Fibroblast of skin of back (primary cell): ENCODE measurements at regions not wholly inside any gene's neighbourhood (a gene's known extent, or its start where the extent isn't known, plus 50 kb on each side); places are given as distances from the start of the nearest gene placed in this dataset.

Source experiments
- DNase-seq: peaks from one replicate; pipeline ENCODE4 v3.0.0-alpha.2; 2013

DNA sequence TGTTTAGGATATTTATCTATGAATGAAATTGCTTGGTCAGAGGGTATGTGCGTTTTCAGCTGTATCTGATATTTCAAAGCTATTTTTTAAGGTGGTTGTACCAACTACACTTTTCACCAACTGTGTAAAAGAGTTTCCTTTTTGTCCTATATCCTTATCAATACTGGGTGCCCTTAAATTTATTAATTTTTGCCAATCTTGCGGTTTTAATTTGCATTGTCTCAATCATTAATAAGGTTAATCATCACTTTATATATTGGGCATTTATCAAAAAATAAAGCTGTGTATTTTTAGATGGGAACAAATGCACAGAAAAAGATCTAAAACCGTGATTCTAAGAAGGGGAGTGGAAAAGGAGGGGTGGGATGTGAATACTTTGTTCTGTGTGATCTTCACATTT is 66.7 kb upstream of the SALL4 start:
- no peak for DNase-seq

DNA sequence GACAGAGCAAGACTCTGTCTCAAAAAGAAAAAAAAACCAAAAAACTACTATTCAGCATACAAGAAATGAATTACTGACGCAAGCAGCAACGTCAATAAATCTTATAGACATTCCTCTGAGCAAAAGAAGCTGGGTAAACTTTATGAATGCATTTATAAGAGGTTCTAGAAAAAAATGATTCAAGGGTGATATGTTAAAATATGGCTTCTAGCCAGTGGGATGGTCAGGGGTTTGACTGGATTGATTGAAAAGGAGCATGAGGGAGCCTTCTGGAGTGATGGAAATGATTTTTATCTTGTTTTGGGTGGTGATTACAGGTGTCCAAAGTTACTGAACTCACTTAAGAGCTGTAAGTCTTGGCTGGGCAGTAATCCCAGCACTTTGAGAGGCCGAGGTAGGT is 64.9 kb upstream of the SALL4 start:
- DNase-seq, result no peak

DNA sequence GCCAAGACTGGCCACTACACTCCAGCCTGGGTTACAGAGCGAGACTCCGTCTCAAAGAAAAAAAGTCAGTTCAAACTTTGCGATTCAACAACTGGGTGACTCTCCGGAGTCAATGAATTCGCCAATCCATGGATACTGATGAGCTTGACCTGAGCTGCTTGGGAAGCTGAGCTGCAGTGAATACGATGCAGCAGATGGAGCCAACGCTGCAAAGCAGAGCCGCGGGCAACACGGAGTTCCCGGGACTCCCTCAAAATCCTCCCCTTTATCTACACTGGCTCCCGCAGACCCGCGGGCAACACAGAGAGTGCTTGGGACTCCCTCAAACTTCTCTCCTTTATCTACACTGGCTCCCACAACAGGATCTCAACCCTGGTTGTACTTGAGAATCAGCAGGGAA is 62.6 kb upstream of the SALL4 start:
- DNase-seq, result no peak

DNA sequence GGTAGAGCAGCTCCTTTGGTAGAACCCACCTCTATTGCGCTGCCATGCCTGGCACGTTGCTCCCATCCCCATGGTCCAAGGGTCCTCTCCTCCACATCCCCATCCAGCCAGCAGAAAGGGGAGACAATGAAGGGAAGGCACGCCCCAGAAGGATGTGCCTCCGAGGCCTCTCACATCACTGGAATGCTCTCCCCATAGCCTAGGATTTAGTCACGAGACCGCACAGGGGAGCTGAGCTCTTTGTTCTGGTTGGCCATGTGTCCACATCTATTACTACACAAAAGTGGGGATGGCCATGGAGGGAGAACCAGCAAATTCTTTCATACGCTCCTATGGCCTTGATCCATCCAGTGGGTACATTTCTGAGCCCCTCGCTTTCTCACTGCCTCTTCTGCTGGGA is 60.5 kb upstream of the SALL4 start:
- peak; percentile 92 for DNase-seq

DNA sequence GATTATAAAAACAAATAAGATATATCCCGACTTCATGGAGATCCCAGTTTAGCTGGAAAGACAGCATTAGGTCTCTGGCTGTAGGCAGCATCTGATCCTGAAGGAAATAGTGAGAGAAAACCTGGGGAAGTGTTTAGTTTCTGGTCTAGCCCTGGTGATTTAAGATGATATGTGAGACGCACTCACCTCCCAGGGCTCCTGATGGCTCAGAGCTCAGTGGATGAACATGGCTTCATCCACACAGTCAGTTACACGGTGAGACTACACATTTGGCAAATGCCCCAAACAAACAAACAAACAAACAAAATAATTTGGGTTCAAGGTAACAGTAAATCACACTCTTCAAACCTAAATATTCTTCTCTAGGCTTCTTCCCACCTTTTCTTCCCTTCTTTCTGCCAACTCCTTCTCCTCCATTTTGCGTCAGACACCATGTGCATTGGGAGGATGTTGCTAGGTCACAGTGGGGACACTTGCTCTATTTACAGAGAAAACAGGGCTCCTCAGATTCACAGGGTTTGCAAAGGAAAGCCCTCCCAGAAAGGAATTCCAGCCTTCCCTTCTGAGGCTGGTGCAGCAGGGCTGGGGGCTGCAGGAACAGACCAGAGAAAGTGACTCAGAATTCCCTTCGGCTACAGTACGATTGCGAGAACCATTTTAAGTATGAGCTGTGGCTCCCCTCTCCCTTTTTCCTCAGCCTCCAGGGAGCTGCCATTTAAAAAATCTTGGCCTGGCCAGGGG is 59.6 kb upstream of the SALL4 start:
- peak; percentile 94 for DNase-seq

DNA sequence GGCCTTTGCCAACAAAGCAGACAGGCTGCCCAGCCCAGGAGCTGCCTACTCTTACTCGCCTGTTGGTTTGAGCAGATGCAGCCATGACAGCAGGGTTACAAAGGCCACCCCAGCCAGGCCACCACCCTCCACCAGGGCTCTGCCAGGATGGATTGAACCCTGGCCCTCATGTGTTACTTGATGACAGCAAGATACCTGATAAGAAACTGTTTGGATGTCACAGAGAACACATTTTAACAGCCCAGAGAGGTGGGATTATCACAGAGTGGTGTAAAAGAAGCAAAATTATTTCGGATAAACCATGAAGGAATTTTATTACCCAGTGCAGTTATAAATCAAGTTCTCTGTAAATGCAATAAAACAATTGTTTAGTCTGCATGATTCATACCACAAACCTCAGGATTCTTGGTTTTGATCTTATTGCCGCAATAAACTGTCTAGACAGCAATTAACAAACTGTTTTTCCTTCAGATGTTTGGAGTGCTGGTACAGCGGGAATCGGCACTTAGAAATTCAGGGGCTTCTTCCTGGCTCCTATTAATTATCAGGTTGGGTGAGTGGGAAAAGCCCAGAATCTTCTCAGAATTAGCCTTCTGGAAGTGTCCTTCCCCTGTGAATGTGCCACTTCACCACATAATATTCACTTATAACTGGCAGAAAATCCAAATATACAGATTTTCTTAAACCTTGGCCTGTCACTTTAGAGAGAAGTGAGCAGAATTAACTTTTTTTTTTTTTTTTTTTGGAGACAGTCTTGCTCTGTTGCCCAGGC is 58.0 kb upstream of the SALL4 start:
- peak; percentile 81 for DNase-seq

DNA sequence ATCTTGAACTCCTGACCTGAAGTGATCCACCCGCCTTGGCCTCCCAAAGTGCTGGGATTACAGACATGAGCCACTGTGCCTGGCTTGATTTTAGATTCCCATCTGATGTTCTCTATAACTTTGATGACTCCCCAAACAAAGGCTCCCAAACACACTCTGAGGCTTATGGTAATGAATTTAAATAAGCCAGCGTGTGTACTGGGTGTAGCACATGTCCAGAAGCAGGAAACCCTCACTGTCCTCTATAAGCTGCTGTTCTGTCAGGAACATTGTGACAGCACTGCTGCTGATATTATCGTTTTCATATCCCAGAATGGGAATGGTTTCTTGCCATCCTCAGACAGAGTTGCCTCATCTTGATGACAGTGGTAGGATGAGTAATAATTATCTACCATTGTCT is 54.1 kb upstream of the SALL4 start:
- DNase-seq, result peak; percentile 24

DNA sequence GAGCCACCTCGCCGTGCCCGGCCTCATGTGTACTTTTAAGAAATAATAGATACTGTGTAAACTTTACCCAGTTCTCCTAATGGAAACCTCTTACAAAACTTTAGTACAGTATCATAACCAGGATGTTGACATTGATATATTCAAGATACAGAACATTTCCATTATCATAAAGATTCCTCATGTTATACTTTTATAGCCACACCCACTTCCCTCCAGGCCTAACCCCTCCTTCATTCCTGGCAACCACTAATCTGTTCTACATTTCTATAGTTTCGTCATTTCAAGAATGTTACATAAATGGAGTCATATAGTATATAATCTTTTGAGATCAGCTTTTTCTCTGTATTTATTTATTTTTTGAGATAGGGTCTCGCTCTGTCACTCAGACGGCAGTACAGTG is 52.6 kb upstream of the SALL4 start:
- peak; percentile 61 for DNase-seq
